Globus pallidus (tissue), 1 donor: ENCODE measurements at regions not wholly inside any gene's neighbourhood (a gene's known extent, or its start where the extent isn't known, plus 50 kb on each side); places are given as distances from the start of the nearest gene placed in this dataset.

Experiments used
- DNase-seq: peaks from one replicate; pipeline ENCODE4 v3.0.0-alpha.2; 2015; ENCODE audit warnings: low spot score

- no peak for DNase-seq
These were observed 204.6 kb upstream of the HEY2 start for GRCh38 chr6:125544819-125545218.

DNA sequence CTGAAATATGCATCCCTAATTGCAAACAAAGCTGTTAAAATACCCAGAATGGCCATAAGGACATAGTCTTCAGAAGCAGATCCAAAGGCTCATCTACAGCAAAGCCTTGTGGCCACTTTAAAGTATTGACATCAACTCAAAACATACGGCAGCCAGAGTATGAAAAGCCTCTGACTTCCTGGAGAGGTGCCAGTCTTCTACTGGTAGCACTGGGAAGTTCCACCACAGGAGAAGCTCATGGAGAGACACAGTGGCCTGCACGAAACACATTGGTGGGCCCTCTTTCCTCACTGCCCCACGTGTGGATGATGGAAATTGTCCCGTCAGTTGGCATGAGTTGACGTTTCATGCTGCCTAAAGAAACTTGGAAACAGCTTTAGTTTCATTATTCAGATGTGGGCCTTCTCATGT, 202.6 kb upstream of the HEY2 start:
- no peak for DNase-seq

GRCh38 chr6:125547381-125547780, 202.1 kb upstream of the HEY2 start:
- no peak for DNase-seq

- DNase-seq: no peak
These were observed 200.1 kb upstream of the HEY2 start for GRCh38 chr6:125549202-125549884.

DNA sequence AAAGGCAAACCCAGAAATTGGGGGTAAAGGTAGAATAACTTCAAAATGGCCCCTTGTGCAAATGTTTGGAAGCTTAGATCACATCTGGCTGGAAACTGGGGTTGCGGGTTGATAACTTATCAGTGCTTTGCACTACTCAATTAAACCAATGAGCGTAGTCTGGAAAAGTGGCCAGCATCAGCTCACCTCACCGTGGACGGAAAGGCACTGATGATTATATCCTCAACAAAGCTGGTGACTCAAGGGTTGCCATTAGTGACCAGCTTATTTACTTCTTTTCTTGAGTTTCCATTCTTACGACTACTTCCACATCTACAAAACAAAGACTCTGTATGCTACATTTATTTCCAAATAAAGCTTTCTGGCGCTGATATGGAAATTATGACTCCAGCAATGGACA, 198.5 kb upstream of the HEY2 start:
- no peak for DNase-seq

GRCh38 chr6:125552819-125553218, 196.6 kb upstream of the HEY2 start:
- no peak for DNase-seq

DNA sequence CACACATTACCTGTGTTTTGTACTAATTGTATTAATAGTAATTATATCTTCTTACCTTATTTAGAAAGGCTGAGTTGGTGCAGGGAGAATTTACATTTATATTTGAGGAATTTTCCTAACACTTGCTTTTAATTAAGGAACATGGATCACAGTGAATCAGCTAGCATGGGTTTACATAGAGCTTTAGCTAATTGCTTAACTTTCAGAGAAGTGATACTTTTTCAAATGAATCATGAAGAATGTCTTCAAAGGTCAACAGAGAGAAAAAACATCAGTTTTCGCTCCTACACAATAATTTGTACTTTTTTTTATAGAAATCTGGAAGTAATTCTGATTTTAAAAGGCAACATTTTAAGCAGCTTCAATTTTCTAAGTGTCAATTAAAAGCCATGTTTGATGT, 195.0 kb upstream of the HEY2 start:
- no peak for DNase-seq

DNA sequence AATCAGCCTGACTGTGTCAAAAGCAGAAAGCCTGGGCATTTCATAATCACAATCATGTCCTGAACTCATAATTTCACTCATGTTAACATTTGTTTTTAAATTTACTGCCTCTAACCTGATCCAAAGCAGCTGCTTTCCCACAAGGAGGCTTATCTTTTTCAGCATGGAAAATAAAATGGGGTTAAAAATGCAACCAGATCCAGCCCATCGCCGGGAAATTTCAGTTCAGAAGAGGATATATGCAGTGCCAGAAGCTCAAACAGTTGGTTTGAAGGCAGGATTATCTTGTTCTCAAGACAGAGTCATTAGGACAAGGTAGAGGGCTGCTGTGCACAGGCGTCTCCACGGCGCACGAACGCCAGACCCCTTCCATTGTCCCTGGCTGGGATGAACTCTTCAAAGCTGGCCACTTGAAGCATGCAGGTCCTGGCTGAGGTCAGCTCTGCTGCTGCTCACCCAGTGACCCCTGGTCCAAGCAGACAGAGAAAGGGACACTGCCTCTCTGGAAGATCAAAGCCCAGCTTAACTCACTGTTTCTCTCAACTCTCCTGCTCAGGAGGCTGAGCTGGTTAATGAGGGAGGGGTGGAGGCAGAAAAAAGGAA, 191.1 kb upstream of the HEY2 start:
- no peak for DNase-seq

- DNase-seq: no peak
These were observed 190.5 kb upstream of the HEY2 start for GRCh38 chr6:125558907-125559306.

DNA sequence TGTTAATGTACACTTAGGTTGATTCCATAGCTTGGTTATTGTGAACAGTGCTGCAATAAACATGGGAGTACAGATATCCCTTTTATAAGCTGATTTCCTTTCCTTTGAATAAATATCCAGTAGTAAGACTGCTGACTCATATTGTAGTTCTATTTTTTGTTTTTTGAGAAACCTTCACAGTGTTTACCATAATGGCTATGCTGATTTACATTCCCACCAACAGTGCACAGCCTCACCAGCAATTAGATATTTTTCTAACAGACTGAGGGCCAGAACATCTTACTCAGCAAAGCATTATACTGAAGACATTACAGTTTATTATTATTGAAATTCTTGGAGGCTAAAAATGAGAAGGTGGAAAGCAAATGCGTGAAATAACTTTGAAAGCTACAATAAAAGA, 187.3 kb upstream of the HEY2 start:
- no peak for DNase-seq

- DNase-seq: no peak
These were observed 184.5 kb upstream of the HEY2 start for GRCh38 chr6:125564941-125565340.

DNA sequence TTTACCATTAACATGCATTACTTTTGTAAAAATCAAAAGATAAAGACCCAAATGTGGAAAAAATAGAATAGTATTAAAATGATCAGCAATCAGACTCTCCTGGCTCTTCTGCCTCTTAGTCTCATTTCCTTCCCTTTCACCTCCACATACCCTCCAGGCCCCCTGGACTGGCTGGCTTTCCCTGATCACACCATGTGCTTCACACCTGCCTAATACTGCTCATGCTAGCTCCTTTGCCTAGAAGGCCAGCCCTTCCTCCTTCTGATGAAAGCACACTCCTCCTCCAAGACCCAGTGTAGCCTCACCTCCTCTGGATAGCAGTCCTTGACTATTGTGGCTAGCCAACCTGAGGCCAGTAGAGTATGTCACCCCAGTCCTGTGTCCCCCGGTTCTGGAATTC, 182.0 kb upstream of the HEY2 start:
- DNase-seq: no peak

GRCh38 chr6:125568609-125569008, 180.8 kb upstream of the HEY2 start:
- DNase-seq: no peak

DNA sequence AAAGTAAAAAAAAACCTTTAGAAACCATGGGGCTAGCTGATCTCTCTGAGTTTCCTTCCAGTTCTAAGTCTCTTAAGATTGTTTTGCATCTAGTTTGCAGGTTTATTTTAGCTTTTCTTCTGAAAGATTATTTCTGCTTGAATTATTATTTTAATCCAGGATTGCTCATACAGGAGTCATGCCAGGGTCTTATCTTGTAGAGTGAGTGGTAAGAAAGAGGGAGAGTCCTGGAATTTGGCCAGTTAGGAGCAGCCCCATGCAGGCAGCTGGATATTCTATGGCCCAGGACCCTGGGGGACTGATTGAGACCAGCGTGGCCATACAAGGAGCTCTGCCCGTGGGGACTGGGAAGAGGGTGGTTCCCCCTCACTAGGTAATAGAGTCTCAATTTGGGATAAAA, 178.9 kb upstream of the HEY2 start:
- DNase-seq: no peak

- no peak for DNase-seq
These were observed 178.2 kb upstream of the HEY2 start for GRCh38 chr6:125571207-125571755.

- DNase-seq: no peak
These were observed 174.8 kb upstream of the HEY2 start for GRCh38 chr6:125574604-125575003.

GRCh38 chr6:125577124-125577662, 172.2 kb upstream of the HEY2 start:
- no peak for DNase-seq

GRCh38 chr6:125584468-125584939, 164.9 kb upstream of the HEY2 start:
- peak; percentile 92 for DNase-seq

- peak; percentile 7 for DNase-seq
These were observed 164.0 kb upstream of the HEY2 start for GRCh38 chr6:125585470-125585869.

DNA sequence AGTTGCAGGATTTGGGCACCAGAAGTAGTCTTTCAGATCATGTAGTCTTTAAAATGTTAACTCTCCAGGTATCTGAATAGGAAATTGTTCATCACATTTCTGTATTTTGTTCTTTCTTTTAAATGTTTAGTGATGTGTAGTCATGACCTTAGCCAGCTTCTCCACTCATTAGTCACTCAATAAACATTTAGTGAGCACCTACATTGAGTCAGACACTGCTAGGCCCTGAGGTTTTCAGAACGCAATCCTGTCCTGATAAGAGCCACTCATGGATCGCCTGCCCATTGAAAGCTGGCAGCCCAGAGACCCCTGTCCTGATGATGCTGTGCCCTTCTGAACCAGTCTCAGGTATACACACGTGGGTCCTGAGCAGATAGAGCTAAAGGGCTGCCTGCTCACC, 163.4 kb upstream of the HEY2 start:
- DNase-seq: no peak

DNA sequence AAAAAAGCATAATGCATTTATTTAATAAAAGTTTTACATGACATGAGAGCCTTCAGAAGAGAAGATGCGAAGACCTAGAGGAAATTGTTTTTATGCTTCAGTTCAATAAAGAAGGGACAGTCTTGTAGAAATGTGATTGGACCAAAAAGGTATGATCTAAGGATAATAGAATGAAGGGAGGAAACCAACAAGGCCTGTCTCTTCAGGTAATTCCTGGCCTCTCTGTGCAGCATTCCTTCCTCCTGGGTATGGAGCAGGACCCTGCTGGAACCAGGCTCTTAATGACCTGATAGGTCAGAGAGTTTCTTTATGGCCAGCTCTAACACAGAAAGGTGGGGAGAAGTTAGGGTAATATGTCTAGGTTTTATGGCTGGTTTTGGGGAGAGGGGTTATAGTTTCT, 162.8 kb upstream of the HEY2 start:
- DNase-seq: no peak

DNA sequence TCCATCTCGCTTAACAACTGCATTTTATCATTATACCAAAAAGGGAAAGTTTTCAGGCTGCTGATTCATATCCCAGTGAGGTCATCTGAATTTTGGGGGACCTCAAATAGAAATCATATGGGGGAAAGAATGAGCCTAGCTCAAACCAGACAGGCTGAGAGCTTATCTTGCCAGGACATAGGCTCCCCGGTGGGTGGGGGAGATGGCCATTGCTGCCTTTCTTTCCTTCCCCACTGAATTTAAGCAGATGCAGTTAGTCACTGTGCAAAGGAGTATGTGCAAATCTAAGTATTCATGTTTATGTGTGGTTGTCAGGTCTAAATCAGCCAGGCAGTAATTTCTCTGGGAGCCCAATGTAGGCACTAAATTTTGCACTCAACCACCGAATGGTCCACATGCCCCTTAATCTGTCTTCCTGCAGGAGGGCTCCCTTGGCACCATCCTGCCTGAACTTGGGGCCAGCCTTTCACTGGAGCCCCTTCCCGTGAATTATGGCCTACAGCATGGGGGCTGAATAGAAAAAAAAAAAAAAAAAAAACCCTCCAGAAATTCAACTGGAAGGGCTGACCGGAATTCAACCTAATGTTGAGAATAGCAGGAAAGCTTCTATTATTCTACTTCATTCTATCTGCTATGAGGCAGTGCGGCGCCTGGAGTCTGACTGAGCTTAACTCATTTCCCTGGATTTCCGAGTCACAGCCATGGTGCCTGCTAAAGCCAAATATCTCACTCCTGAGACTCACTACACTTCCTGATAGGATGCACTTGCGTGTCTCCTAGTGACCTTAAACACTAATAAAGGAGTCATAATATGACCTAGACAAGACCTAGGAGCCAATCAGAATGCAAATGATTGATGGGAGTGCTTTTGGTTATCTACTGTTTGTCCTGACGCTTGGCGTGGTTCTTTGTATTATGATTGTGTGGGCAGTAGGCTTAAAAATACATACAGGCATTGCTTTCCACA, 161.5 kb upstream of the HEY2 start:
- DNase-seq: no peak
